GM12865 (cell line): ENCODE measurements at regions not wholly inside any gene's neighbourhood (a gene's known extent, or its start where the extent isn't known, plus 50 kb on each side); places are given as distances from the start of the nearest gene placed in this dataset.

Experiments
- DNase-seq: peaks from one replicate; pipeline ENCODE4 v3.0.0; 2010; ENCODE audit warnings: low read depth
- H3K4me3 ChIP-seq: 2 replicates; pipeline ENCODE4 v1.5.1; 2011; ENCODE audit warnings: mild to moderate bottlenecking, low read depth, low read length, control low read depth
- CTCF ChIP-seq: IDR thresholded peaks from 2 replicates; pipeline ENCODE4 v1.5.1; 2011; ENCODE audit warnings: low read length, control low read depth, low read depth, inconsistent platforms; ENCODE audit not compliant: insufficient read depth; ENCODE audit errors: missing control alignments

DNA sequence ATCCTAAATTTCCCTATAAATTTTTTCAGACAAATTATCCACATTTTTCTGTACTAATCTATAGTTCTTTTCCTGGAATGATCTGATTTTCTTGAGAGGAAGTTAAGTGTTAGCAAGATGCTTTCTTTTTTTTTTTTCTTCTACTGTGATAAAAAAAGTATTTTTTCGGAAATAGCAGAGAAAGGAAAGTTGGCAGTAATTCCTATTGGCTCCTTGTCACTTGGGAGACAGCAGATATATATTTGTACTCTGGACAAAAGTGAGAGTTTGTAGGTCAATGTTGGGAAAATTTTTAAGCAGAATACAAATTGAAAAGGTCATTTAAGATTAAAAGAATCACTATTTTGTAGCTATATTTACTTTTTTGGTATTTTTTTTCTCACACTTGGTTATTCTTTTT is 635.7 kb upstream of the NRXN1 start:
- TF ChIP-seq CTCF: no peak
- H3K4me3 ChIP-seq: no peak overlapping the region
- no peak for DNase-seq

- H3K4me3 ChIP-seq: no peak overlapping the region
- no peak for TF ChIP-seq CTCF
- DNase-seq: no peak
Observed at GRCh38 chr2:51662187-51662586, 630.3 kb upstream of the NRXN1 start.

GRCh38 chr2:51657849-51658248 is 625.9 kb upstream of the NRXN1 start:
- TF ChIP-seq CTCF: no peak
- H3K4me3 ChIP-seq: no peak overlapping the region
- DNase-seq: no peak

GRCh38 chr2:51650769-51651168 is 618.8 kb upstream of the NRXN1 start:
- DNase-seq: no peak
- H3K4me3 ChIP-seq: no peak overlapping the region
- TF ChIP-seq CTCF: no peak

GRCh38 chr2:51649366-51649765 is 617.4 kb upstream of the NRXN1 start:
- no peak for DNase-seq
- TF ChIP-seq CTCF: no peak
- H3K4me3 ChIP-seq: no peak overlapping the region

GRCh38 chr2:51638811-51639210 is 606.9 kb upstream of the NRXN1 start:
- DNase-seq: no peak
- TF ChIP-seq CTCF: no peak
- H3K4me3 ChIP-seq: no peak overlapping the region

DNA sequence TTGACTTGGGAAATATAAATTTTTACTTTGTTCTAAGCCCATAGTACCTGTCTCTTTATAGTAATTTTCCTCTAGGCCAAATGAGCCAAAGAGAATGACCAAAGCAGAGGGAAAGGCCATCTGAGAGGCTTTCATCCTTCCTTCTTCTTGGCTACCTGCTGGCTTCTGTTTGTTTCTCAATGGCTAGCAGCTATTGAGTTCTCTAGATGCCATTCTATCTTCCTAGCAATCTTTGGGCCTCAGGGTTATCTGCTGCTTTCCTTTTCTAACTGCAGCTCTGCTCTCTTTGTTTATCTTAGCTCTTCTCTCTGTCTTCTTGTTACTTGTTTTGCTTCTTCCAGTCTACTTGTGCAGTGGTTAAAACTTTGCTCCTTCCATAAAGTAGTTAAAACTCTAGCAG is 601.1 kb upstream of the NRXN1 start:
- DNase-seq: no peak
- no peak for TF ChIP-seq CTCF
- no peak overlapping the region for H3K4me3 ChIP-seq
